ENCODE measurements at regions not wholly inside any gene's neighbourhood (a gene's known extent, or its start where the extent isn't known, plus 50 kb on each side); places are given as distances from the start of the nearest gene placed in this dataset.

- Histone ChIP-seq H3K79me2 (ENCODE audit: insufficient read depth, low read length) (no peaks in the 10 kb centered on the region), H2AFZ (ENCODE audit: low read depth, low read length) (no peak overlapping the region), H3K4me1 (ENCODE audit: insufficient read depth, low read length) (no peaks in the 10 kb centered on the region), H3K27ac (ENCODE audit: low read length) (no peak overlapping the region), H3K4me2 (ENCODE audit: insufficient read depth, low read length) (no peak overlapping the region), H3K4me3 (ENCODE audit: low read depth in 1 of 2, low read length in 2 of 2) (no peak overlapping the region), H4K20me1 (ENCODE audit: insufficient read depth, low read length) (no peaks in the 10 kb centered on the region), H3K36me3 (ENCODE audit: insufficient read depth, low read length) (no peaks in the 10 kb centered on the region), H3K27me3 (ENCODE audit: insufficient read depth, low read length, poor library complexity) (peaks cover 11% of the 10 kb centered on the region), H3K9ac (ENCODE audit: low read depth, low read length) (no peak overlapping the region), H3K9me3 (ENCODE audit: insufficient read depth, low read length, severe bottlenecking) (no peaks in the 10 kb centered on the region)
- no peak for ATAC-seq (ENCODE audit: insufficient read depth, low read depth)
- DNase-seq = no peak
- no peak for TF ChIP-seq CTCF (IDR thresholded peaks at IDR 0.05; ENCODE audit: borderline replicate concordance, extremely low read depth, low read length, poor library complexity, severe bottlenecking)
- TF ChIP-seq EZH2 (IDR thresholded peaks at IDR 0.05; ENCODE audit: borderline replicate concordance, low read depth, low read length, severe bottlenecking) = no peak
These were observed 536.3 kb upstream of the MKI67 start for GRCh38 chr10:128662520-128662919.

- Histone ChIP-seq H2AFZ (ENCODE audit: low read depth, low read length) (no peak overlapping the region), H4K20me1 (ENCODE audit: insufficient read depth, low read length) (no peaks in the 10 kb centered on the region), H3K36me3 (ENCODE audit: insufficient read depth, low read length) (no peaks in the 10 kb centered on the region), H3K27ac (ENCODE audit: low read length) (no peak overlapping the region), H3K9me3 (ENCODE audit: insufficient read depth, low read length, severe bottlenecking) (no peaks in the 10 kb centered on the region), H3K79me2 (ENCODE audit: insufficient read depth, low read length) (no peaks in the 10 kb centered on the region), H3K9ac (ENCODE audit: low read depth, low read length) (no peak overlapping the region), H3K27me3 (ENCODE audit: insufficient read depth, low read length, poor library complexity) (peaks cover 14% of the 10 kb centered on the region), H3K4me3 (ENCODE audit: low read depth in 1 of 2, low read length in 2 of 2) (no peak overlapping the region), H3K4me2 (ENCODE audit: insufficient read depth, low read length) (no peak overlapping the region), H3K4me1 (ENCODE audit: insufficient read depth, low read length) (no peaks in the 10 kb centered on the region)
- TF ChIP-seq EZH2 (IDR thresholded peaks at IDR 0.05; ENCODE audit: borderline replicate concordance, low read depth, low read length, severe bottlenecking) = no peak
- no peak for TF ChIP-seq CTCF (IDR thresholded peaks at IDR 0.05; ENCODE audit: borderline replicate concordance, extremely low read depth, low read length, poor library complexity, severe bottlenecking)
- no peak for DNase-seq
- ATAC-seq (ENCODE audit: insufficient read depth, low read depth) = no peak
These were observed 538.5 kb upstream of the MKI67 start for GRCh38 chr10:128664729-128665128.

GRCh38 chr10:128675405-128675804 is 549.2 kb upstream of the MKI67 start:
- no peak overlapping the region for H2AFZ ChIP-seq (ENCODE audit: low read depth, low read length)
- H4K20me1 ChIP-seq (ENCODE audit: insufficient read depth, low read length) = no peaks in the 10 kb centered on the region
- TF ChIP-seq CTCF (IDR thresholded peaks at IDR 0.05; ENCODE audit: borderline replicate concordance, extremely low read depth, low read length, poor library complexity, severe bottlenecking) (no peak), EZH2 (IDR thresholded peaks at IDR 0.05; ENCODE audit: borderline replicate concordance, low read depth, low read length, severe bottlenecking) (no peak)
- no peaks in the 10 kb centered on the region for H3K79me2 ChIP-seq (ENCODE audit: insufficient read depth, low read length)
- H3K4me1 ChIP-seq (ENCODE audit: insufficient read depth, low read length) = no peaks in the 10 kb centered on the region
- H3K36me3 ChIP-seq (ENCODE audit: insufficient read depth, low read length) = no peaks in the 10 kb centered on the region
- no peak overlapping the region for H3K9ac ChIP-seq (ENCODE audit: low read depth, low read length)
- no peaks in the 10 kb centered on the region for H3K9me3 ChIP-seq (ENCODE audit: insufficient read depth, low read length, severe bottlenecking)
- ATAC-seq (ENCODE audit: insufficient read depth, low read depth) = no peak
- no peak overlapping the region for H3K27ac ChIP-seq (ENCODE audit: low read length)
- H3K27me3 ChIP-seq (ENCODE audit: insufficient read depth, low read length, poor library complexity) = peaks cover 24% of the 10 kb centered on the region
- DNase-seq = no peak
- H3K4me2 ChIP-seq (ENCODE audit: insufficient read depth, low read length) = no peak overlapping the region
- no peak overlapping the region for H3K4me3 ChIP-seq (ENCODE audit: low read depth in 1 of 2, low read length in 2 of 2)

GRCh38 chr10:128680116-128680515 is 553.9 kb upstream of the MKI67 start:
- Histone ChIP-seq H3K9me3 (ENCODE audit: insufficient read depth, low read length, severe bottlenecking) (no peaks in the 10 kb centered on the region), H3K36me3 (ENCODE audit: insufficient read depth, low read length) (no peaks in the 10 kb centered on the region), H4K20me1 (ENCODE audit: insufficient read depth, low read length) (no peaks in the 10 kb centered on the region), H3K79me2 (ENCODE audit: insufficient read depth, low read length) (no peaks in the 10 kb centered on the region), H3K4me1 (ENCODE audit: insufficient read depth, low read length) (no peaks in the 10 kb centered on the region), H3K9ac (ENCODE audit: low read depth, low read length) (no peak overlapping the region), H3K4me2 (ENCODE audit: insufficient read depth, low read length) (no peak overlapping the region), H2AFZ (ENCODE audit: low read depth, low read length) (no peak overlapping the region), H3K4me3 (ENCODE audit: low read depth in 1 of 2, low read length in 2 of 2) (no peak overlapping the region), H3K27me3 (ENCODE audit: insufficient read depth, low read length, poor library complexity) (peaks cover 31% of the 10 kb centered on the region), H3K27ac (ENCODE audit: low read length) (no peak overlapping the region)
- ATAC-seq (ENCODE audit: insufficient read depth, low read depth) = no peak
- no peak for TF ChIP-seq CTCF (IDR thresholded peaks at IDR 0.05; ENCODE audit: borderline replicate concordance, extremely low read depth, low read length, poor library complexity, severe bottlenecking)
- TF ChIP-seq EZH2 (IDR thresholded peaks at IDR 0.05; ENCODE audit: borderline replicate concordance, low read depth, low read length, severe bottlenecking) = no peak
- DNase-seq = no peak
